Ovary (tissue), 7 donors: ENCODE measurements at regions not wholly inside any gene's neighbourhood (a gene's known extent, or its start where the extent isn't known, plus 50 kb on each side); places are given as distances from the start of the nearest gene placed in this dataset.

Experiments used
- DNase-seq, 5 donors: peaks; one replicate each; pipeline ENCODE4 v3.0.0-alpha.2; 2019 to 2020
- H3K27ac ChIP-seq, 2 donors: fragments of 200-600 bp; one replicate each; pipeline versions ENCODE4 v1.5.1 to v1.8.0; 2019 to 2022
- H3K27me3 ChIP-seq: fragments of 200-600 bp; one replicate; pipeline ENCODE4 v1.8.0; 2022
- H3K36me3 ChIP-seq: fragments of 200-600 bp; sonication (generic); one replicate; pipeline ENCODE4 v1.5.1; 2019
- H3K4me1 ChIP-seq: one replicate; pipeline ENCODE4 v1.8.1; 2013; ENCODE audit warnings: mild to moderate bottlenecking, moderate library complexity; ENCODE audit not compliant: insufficient read depth
- H3K4me3 ChIP-seq: fragments of 200-600 bp; sonication (generic); one replicate; pipeline ENCODE4 v1.5.1; 2017
- H3K9me3 ChIP-seq, 2 donors: fragments of 200-600 bp in 1 of 2; sonication (generic) in 1 of 2; one replicate each; pipeline versions ENCODE4 v1.5.1 to v1.8.1; 2013 to 2019; ENCODE audit warnings: mild to moderate bottlenecking in 1 of 2, moderate library complexity in 1 of 2
- CTCF ChIP-seq, 3 donors: fragments of 450-650 bp in 2 of 3; fragments of 200-600 bp in 1 of 3; IDR thresholded peaks; one replicate each; pipeline versions ENCODE4 v1.5.1 to v1.8.0; 2016 to 2022; ENCODE audit warnings: antibody characterized with exemption in 3 of 3, mild to moderate bottlenecking in 1 of 3
- EP300 ChIP-seq: sonication (generic); formaldehyde crosslinking; IDR thresholded peaks from one replicate; pipeline ENCODE4 v1.6.1; 2017; ENCODE audit warnings: antibody characterized with exemption
- POLR2A ChIP-seq: fragments of 450-650 bp; IDR thresholded peaks from one replicate; pipeline ENCODE4 v1.6.1; 2017; ENCODE audit warnings: antibody characterized with exemption, mild to moderate bottlenecking, moderate library complexity
- WGBS, 3 donors: extraction: QIAGEN DNeasy Blood & Tissue Kit in 1 of 3; methylation state at CpG; one replicate each; pipeline versions ENCODE4 v1.1.5 to v1.1.7; 2013 to 2017; 5-methylcytosine and 5-hydroxymethylcytosine counted together
- intact Hi-C, 4 donors: fragments of 100-400 bp; cut with DNase I; formaldehyde crosslinking; loops; one replicate each; pipeline versions ENCODE4 v1.11.0 to v1.15.1; 2022 to 2023
- donor health status: DM: no; HTN: no; CAD: no; lungs with moderate emphysema.
- donor health status: DM: no; HTN: no; CAD: no.
- donor health status: Bipolar disorder and iron deficiency.
- donor health status: DM: no; HTN: no; CAD: no.
- donor health status: DM: yes; HTN: yes; CAD: no.

- 82 to 87% (median 85%) methylated on average over 15 of the region's 15 CpGs for WGBS, 3 donors
- DNase-seq = no peak
- Histone ChIP-seq H3K4me3 (no peak overlapping the region), H3K9me3 (no peaks in the 10 kb centered on the region), H3K27me3 (no peaks in the 10 kb centered on the region), H3K36me3 (no peaks in the 10 kb centered on the region), H3K4me1 (no peaks in the 10 kb centered on the region), H3K27ac (no peak overlapping the region)
- intact Hi-C loops = no loop called here
- TF ChIP-seq POLR2A (no peak), CTCF (IDR thresholded peaks at IDR 0.05) (no peak), EP300 (no peak)
Observed at GRCh38 chr1:4019606-4020331, 119.7 kb upstream of the C1orf174 start.

- no peaks in the 10 kb centered on the region for H3K9me3 ChIP-seq
- no peak overlapping the region for H3K4me3 ChIP-seq
- 55 to 64% (median 56%) methylated on average over 9 of the region's 9 CpGs for WGBS, 3 donors
- no peak for TF ChIP-seq EP300
- TF ChIP-seq POLR2A = no peak
- TF ChIP-seq CTCF (IDR thresholded peaks at IDR 0.05) = no peak
- H3K27me3 ChIP-seq = no peaks in the 10 kb centered on the region
- no peak overlapping the region for H3K27ac ChIP-seq
- H3K36me3 ChIP-seq = no peaks in the 10 kb centered on the region
- intact Hi-C loops = no loop called here
- DNase-seq = no peak
- no peaks in the 10 kb centered on the region for H3K4me1 ChIP-seq
Observed at GRCh38 chr1:4020449-4020848, 120.4 kb upstream of the C1orf174 start.

GRCh38 chr1:4021136-4021973 is 121.3 kb upstream of the C1orf174 start:
- Histone ChIP-seq H3K36me3 (no peaks in the 10 kb centered on the region), H3K9me3 (no peaks in the 10 kb centered on the region), H3K27ac (no peak overlapping the region), H3K27me3 (no peaks in the 10 kb centered on the region), H3K4me1 (no peaks in the 10 kb centered on the region), H3K4me3 (no peak overlapping the region)
- no peak for TF ChIP-seq POLR2A
- intact Hi-C loops = no loop called here
- no peak for DNase-seq
- WGBS, 3 donors = 42 to 56% (median 54%) methylated on average over 16 of the region's 16 CpGs

GRCh38 chr1:4021974-4022268 is 121.8 kb upstream of the C1orf174 start:
- no peaks in the 10 kb centered on the region for H3K9me3 ChIP-seq
- H3K4me1 ChIP-seq = no peaks in the 10 kb centered on the region
- no peak for DNase-seq
- 58 to 73% (median 72%) methylated on average over 3 of the region's 3 CpGs for WGBS, 3 donors
- H3K27me3 ChIP-seq = no peaks in the 10 kb centered on the region
- intact Hi-C loops = no loop called here
- no peak overlapping the region for H3K27ac ChIP-seq
- H3K36me3 ChIP-seq = no peaks in the 10 kb centered on the region
- no peak overlapping the region for H3K4me3 ChIP-seq
- TF ChIP-seq EP300 = no peak
- no peak for TF ChIP-seq POLR2A
- no peak for TF ChIP-seq CTCF (IDR thresholded peaks at IDR 0.05)

GRCh38 chr1:4022715-4023114 is 122.6 kb upstream of the C1orf174 start:
- no peaks in the 10 kb centered on the region for H3K4me1 ChIP-seq
- intact Hi-C loops = no loop called here
- H3K9me3 ChIP-seq = no peaks in the 10 kb centered on the region
- H3K36me3 ChIP-seq = no peaks in the 10 kb centered on the region
- WGBS, 3 donors = 31 to 45% (median 44%) methylated on average over 14 of the region's 14 CpGs
- no peak for DNase-seq
- TF ChIP-seq POLR2A (no peak), CTCF (IDR thresholded peaks at IDR 0.05) (no peak)
- no peak overlapping the region for H3K4me3 ChIP-seq
- no peak overlapping the region for H3K27ac ChIP-seq
- no peaks in the 10 kb centered on the region for H3K27me3 ChIP-seq
